NT2/D1 (cell line): ENCODE measurements at regions not wholly inside any gene's neighbourhood (a gene's known extent, or its start where the extent isn't known, plus 50 kb on each side); places are given as distances from the start of the nearest gene placed in this dataset.

Source experiments
- DNase-seq: peaks from one replicate; pipeline ENCODE4 v3.0.0-alpha.2; 2011; ENCODE audit warnings: low read depth, low spot score
- H3K27me3 ChIP-seq: 2 replicates; pipeline ENCODE4 v1.6.0; 2011; ENCODE audit warnings: mild to moderate bottlenecking; ENCODE audit not compliant: insufficient read length, insufficient read depth
- H3K36me3 ChIP-seq: 2 replicates; pipeline ENCODE4 v1.6.1; 2011; ENCODE audit warnings: mild to moderate bottlenecking, low read length, mixed read lengths; ENCODE audit not compliant: insufficient read depth, insufficient read length
- H3K4me1 ChIP-seq: 2 replicates; pipeline ENCODE4 v1.5.1; 2011; ENCODE audit not compliant: insufficient read depth, insufficient read length
- H3K4me3 ChIP-seq: 2 replicates; pipeline ENCODE4 v1.5.1; 2011; ENCODE audit warnings: low read depth; ENCODE audit not compliant: insufficient read length
- H3K9ac ChIP-seq: 2 replicates; pipeline ENCODE4 v1.6.0; 2011; ENCODE audit warnings: low read depth; ENCODE audit not compliant: insufficient read length
- H3K9me3 ChIP-seq: 2 replicates; pipeline ENCODE4 v1.5.1; 2011; ENCODE audit warnings: mild to moderate bottlenecking, low read length; ENCODE audit not compliant: insufficient read depth
- SUZ12 ChIP-seq: IDR thresholded peaks from 2 replicates; pipeline ENCODE4 v1.6.1; 2011; ENCODE audit not compliant: insufficient read length, insufficient read depth; ENCODE audit errors: extremely low read depth
- YY1 ChIP-seq: IDR thresholded peaks from 2 replicates; pipeline ENCODE4 v1.6.1; 2011; ENCODE audit not compliant: insufficient read length, insufficient read depth
- ZNF274 ChIP-seq: IDR thresholded peaks from 2 replicates; pipeline ENCODE4 v1.6.1; 2011; ENCODE audit warnings: mild to moderate bottlenecking, low read depth, low read length

- no peak overlapping the region for H3K9ac ChIP-seq
- TF ChIP-seq YY1 (no peak), ZNF274 (no peak), SUZ12 (no peak)
- H3K4me1 ChIP-seq = no peaks in the 10 kb centered on the region
- no peak overlapping the region for H3K4me3 ChIP-seq
- no peaks in the 10 kb centered on the region for H3K27me3 ChIP-seq
- no peaks in the 10 kb centered on the region for H3K36me3 ChIP-seq
- DNase-seq = no peak
- H3K9me3 ChIP-seq = no peaks in the 10 kb centered on the region
Observed at GRCh38 chr4:22874334-22874912, 181.7 kb downstream of the GBA3 start.

- Histone ChIP-seq H3K36me3 (no peaks in the 10 kb centered on the region), H3K4me1 (no peaks in the 10 kb centered on the region), H3K9me3 (no peaks in the 10 kb centered on the region), H3K4me3 (no peak overlapping the region), H3K27me3 (no peaks in the 10 kb centered on the region), H3K9ac (no peak overlapping the region)
- TF ChIP-seq YY1 = no peak
- TF ChIP-seq SUZ12 = no peak
- TF ChIP-seq ZNF274 = no peak
- DNase-seq = no peak
Observed at GRCh38 chr4:22873899-22874298, 181.2 kb downstream of the GBA3 start.

GRCh38 chr4:22870847-22871449 lies 178.2 kb downstream of the GBA3 start:
- Histone ChIP-seq H3K4me3 (no peak overlapping the region), H3K9me3 (no peaks in the 10 kb centered on the region), H3K36me3 (no peaks in the 10 kb centered on the region), H3K27me3 (no peaks in the 10 kb centered on the region), H3K4me1 (no peaks in the 10 kb centered on the region), H3K9ac (no peak overlapping the region)
- DNase-seq = no peak
- no peak for TF ChIP-seq SUZ12
- TF ChIP-seq YY1 = no peak
- no peak for TF ChIP-seq ZNF274

DNA sequence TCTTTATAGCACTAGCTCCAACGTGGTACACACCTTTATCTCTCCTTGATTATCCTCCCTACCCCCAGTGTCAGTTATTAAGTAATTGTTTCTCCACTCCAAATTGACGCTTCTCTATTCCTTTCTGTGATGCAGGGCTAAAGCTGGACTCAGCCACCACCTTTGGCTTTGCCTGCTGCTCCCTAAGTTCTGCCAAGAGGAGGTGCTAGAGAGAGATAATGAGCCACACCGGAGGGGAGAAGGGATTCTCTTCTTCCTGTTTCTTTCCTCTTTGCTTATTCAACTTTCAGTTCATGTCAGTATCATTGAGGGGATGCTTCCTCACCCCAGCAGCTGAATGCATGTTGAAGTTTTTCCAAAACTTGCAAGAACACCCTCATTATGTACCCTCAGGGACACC lies 176.5 kb downstream of the GBA3 start:
- H3K9ac ChIP-seq = no peak overlapping the region
- no peaks in the 10 kb centered on the region for H3K9me3 ChIP-seq
- H3K36me3 ChIP-seq = no peaks in the 10 kb centered on the region
- no peak for TF ChIP-seq SUZ12
- H3K4me3 ChIP-seq = no peak overlapping the region
- no peaks in the 10 kb centered on the region for H3K27me3 ChIP-seq
- no peaks in the 10 kb centered on the region for H3K4me1 ChIP-seq
- DNase-seq = no peak
